H1 (cell line): ENCODE measurements at regions not wholly inside any gene's neighbourhood (a gene's known extent, or its start where the extent isn't known, plus 50 kb on each side); places are given as distances from the start of the nearest gene placed in this dataset.

Experiments used
- CTCF ChIA-PET: fragments of 300-600 bp; sonication (Branson Sonifier 250); formaldehyde crosslinking; loops from one replicate; lab custom pipeline; 2021; ENCODE audit not compliant: partially characterized antibody; lab: Charles Lee
- POLR2A ChIA-PET: fragments of 300-600 bp; sonication (Branson Sonifier 250); formaldehyde crosslinking; loops from one replicate; lab custom pipeline; 2021; ENCODE audit warnings: inconsistent platforms; ENCODE audit not compliant: partially characterized antibody; lab: Charles Lee
- DNase-seq, 2 experiments: peaks; one replicate each; pipeline versions ENCODE4 v3.0.0 to v3.0.0-alpha.2; 2010 to 2022; ENCODE audit warnings: low spot score in 2 of 2, low read depth in 1 of 2, mixed read lengths in 1 of 2
- FAIRE-seq: peaks from 2 replicates; lab custom pipeline; 2011; peaks lifted over from hg19 to GRCh38; lab: Jason Lieb, UNC
- H2AFZ ChIP-seq: 2 replicates; pipeline ENCODE4 v1.8.1; 2012; ENCODE audit warnings: low read length, inconsistent platforms
- H2AK5ac ChIP-seq: 2 replicates; pipeline ENCODE4 v1.6.1; 2013; ENCODE audit warnings: low read depth, low read length
- H2BK120ac ChIP-seq: replicated peaks from 2 replicates; pipeline ENCODE3; 2013; ENCODE audit warnings: low read depth, low read length, inconsistent platforms
- H2BK12ac ChIP-seq: 2 replicates; pipeline ENCODE4 v1.6.1; 2013; ENCODE audit warnings: low read depth, low read length
- H2BK15ac ChIP-seq: 2 replicates; pipeline ENCODE4 v1.6.1; 2013; ENCODE audit warnings: low read length
- H2BK20ac ChIP-seq: 2 replicates; pipeline ENCODE4 v1.6.1; 2013; ENCODE audit warnings: low read length
- H2BK5ac ChIP-seq: 2 replicates; pipeline ENCODE4 v1.6.1; 2013; ENCODE audit warnings: low read depth, low read length
- H3K14ac ChIP-seq: 2 replicates; pipeline ENCODE4 v1.6.1; 2013; ENCODE audit warnings: inconsistent platforms; ENCODE audit not compliant: insufficient read length
- H3K18ac ChIP-seq: 2 replicates; pipeline ENCODE4 v1.6.1; 2013; ENCODE audit warnings: low read length; ENCODE audit errors: extremely low read depth
- H3K23ac ChIP-seq: 2 replicates; pipeline ENCODE4 v1.6.1; 2013; ENCODE audit warnings: inconsistent platforms; ENCODE audit not compliant: insufficient read length
- H3K23me2 ChIP-seq: 2 replicates; pipeline ENCODE4 v1.6.1; 2013; ENCODE audit warnings: low read depth, low read length
- H3K27ac ChIP-seq: 2 replicates; pipeline ENCODE4 v1.6.1; 2011; ENCODE audit warnings: low read depth, low read length, inconsistent platforms
- H3K27me3 ChIP-seq, 4 experiments: replicated peaks in 1 of 4; 1 replicate in 1 of 4; 2 replicates in 3 of 4; pipeline versions ENCODE4 v1.6.1 to v1.8.1; 2011 to 2013; ENCODE audit warnings: low read length in 3 of 4, mild to moderate bottlenecking in 3 of 4, inconsistent platforms in 2 of 4, mixed read lengths in 2 of 4, moderate library complexity in 1 of 4; ENCODE audit not compliant: control insufficient read depth in 3 of 4, insufficient read depth in 3 of 4; ENCODE audit errors: extremely low read depth in 1 of 4
- H3K36me3 ChIP-seq, 4 experiments: 2 replicates each; pipeline versions ENCODE4 v1.6.1 to v1.8.1; 2011 to 2013; ENCODE audit warnings: mild to moderate bottlenecking in 4 of 4, low read length in 3 of 4, moderate library complexity in 2 of 4, control low read depth in 1 of 4, inconsistent platforms in 1 of 4; ENCODE audit not compliant: insufficient read depth in 4 of 4, control insufficient read depth in 2 of 4
- H3K4ac ChIP-seq: replicated peaks from 2 replicates; pipeline ENCODE3; 2013; ENCODE audit warnings: low read length, low read depth, mixed read lengths, inconsistent platforms; ENCODE audit not compliant: insufficient read length
- H3K4me1 ChIP-seq, 4 experiments: replicated peaks in 1 of 4; 1 replicate in 1 of 4; 2 replicates in 3 of 4; pipeline versions ENCODE4 v1.6.1 to v1.8.1; 2011 to 2013; ENCODE audit warnings: low read length in 3 of 4, inconsistent platforms in 2 of 4, mixed read lengths in 1 of 4; ENCODE audit not compliant: insufficient read depth in 4 of 4, control insufficient read depth in 3 of 4
- H3K4me2 ChIP-seq, 2 experiments: 2 replicates each; pipeline versions ENCODE4 v1.6.1 to v1.8.1; 2011 to 2013; ENCODE audit warnings: low read depth in 2 of 2, low read length in 2 of 2, control low read depth in 1 of 2, inconsistent platforms in 1 of 2, mild to moderate bottlenecking in 1 of 2; ENCODE audit not compliant: insufficient read depth in 1 of 2
- H3K4me3 ChIP-seq, 4 experiments: fragments of 200-600, 300-600 bp in 1 of 4; sonication (generic), shearing (Covaris generic), sonication (Bioruptor Twin) in 1 of 4; 2 replicates each; pipeline versions ENCODE4 v1.5.1 to v1.8.1; 2011 to 2016; ENCODE audit warnings: low read length in 4 of 4, low read depth in 3 of 4, control low read depth in 2 of 4, inconsistent platforms in 2 of 4, mild to moderate bottlenecking in 2 of 4, mixed read lengths in 1 of 4, moderate library complexity in 1 of 4; ENCODE audit not compliant: insufficient read depth in 2 of 4; ENCODE audit errors: extremely low read depth in 1 of 4
- H3K56ac ChIP-seq: replicated peaks from 2 replicates; pipeline ENCODE3; 2013; ENCODE audit warnings: low read depth, mild to moderate bottlenecking, mixed read lengths, low read length, inconsistent platforms; ENCODE audit not compliant: insufficient read length
- H3K79me1 ChIP-seq: 2 replicates; pipeline ENCODE4 v1.6.1; 2013; ENCODE audit warnings: low read depth, low read length, control low read depth
- H3K79me2 ChIP-seq, 2 experiments: 2 replicates each; pipeline versions ENCODE4 v1.6.1 to v1.8.1; 2012 to 2013; ENCODE audit warnings: low read length in 2 of 2, mild to moderate bottlenecking in 2 of 2, inconsistent platforms in 1 of 2; ENCODE audit not compliant: insufficient read depth in 2 of 2, control insufficient read depth in 1 of 2
- H3K9ac ChIP-seq, 4 experiments: replicated peaks in 1 of 4; 1 replicate in 1 of 4; 2 replicates in 3 of 4; pipeline versions ENCODE4 v1.6.1 to v1.8.1; 2011 to 2013; ENCODE audit warnings: low read depth in 3 of 4, low read length in 3 of 4, control low read depth in 2 of 4, mild to moderate bottlenecking in 2 of 4, moderate library complexity in 2 of 4, inconsistent platforms in 1 of 4; ENCODE audit errors: extremely low read depth in 1 of 4
- H3K9me3 ChIP-seq, 2 experiments: 2 replicates each; pipeline versions ENCODE4 v1.6.1 to v1.8.1; 2012 to 2013; ENCODE audit warnings: mild to moderate bottlenecking in 2 of 2, moderate library complexity in 2 of 2, control low read depth in 1 of 2, inconsistent platforms in 1 of 2, low read depth in 1 of 2, low read length in 1 of 2, mixed read lengths in 1 of 2; ENCODE audit not compliant: insufficient read depth in 2 of 2
- H4K20me1 ChIP-seq, 2 experiments: replicated peaks in 1 of 2; 2 replicates each; pipeline versions ENCODE3 to v1.8.1; 2011 to 2013; ENCODE audit warnings: inconsistent platforms in 2 of 2, low read length in 2 of 2, mild to moderate bottlenecking in 1 of 2; ENCODE audit not compliant: insufficient read depth in 2 of 2, control insufficient read depth in 1 of 2
- H4K5ac ChIP-seq: 2 replicates; pipeline ENCODE4 v1.6.1; 2013; ENCODE audit warnings: low read length, low read depth, mixed read lengths, inconsistent platforms; ENCODE audit not compliant: insufficient read length
- H4K8ac ChIP-seq: 2 replicates; pipeline ENCODE4 v1.8.0; 2013; ENCODE audit warnings: mild to moderate bottlenecking, moderate library complexity, low read length, inconsistent platforms; ENCODE audit not compliant: insufficient read depth; ENCODE audit errors: extremely low read depth
- H4K91ac ChIP-seq: replicated peaks from 2 replicates; pipeline ENCODE3; 2013; ENCODE audit warnings: low read length, mixed read lengths, inconsistent platforms; ENCODE audit not compliant: insufficient read length
- CBX8 ChIP-seq: fragments of 300-800, 300-1000 bp; sonication (generic); IDR thresholded peaks from 2 replicates; pipeline ENCODE4 v1.7.1; 2016; ENCODE audit warnings: low read depth, low read length, borderline replicate concordance
- FOSL1 ChIP-seq: IDR thresholded peaks from 2 replicates; pipeline ENCODE4 v1.6.1; 2011; ENCODE audit warnings: mild to moderate bottlenecking, low read depth, low read length, moderate library complexity; ENCODE audit not compliant: insufficient read depth
- KDM1A ChIP-seq: fragments of 200-600, 300-600 bp; sonication (generic); IDR thresholded peaks from 2 replicates; pipeline ENCODE4 v1.7.1; 2016; ENCODE audit warnings: mild to moderate bottlenecking, low read length, borderline replicate concordance
- KDM4A ChIP-seq: IDR thresholded peaks from one replicate; pipeline ENCODE4 v1.7.1; 2012; ENCODE audit warnings: low read depth, mild to moderate bottlenecking, moderate library complexity, low read length, inconsistent platforms; ENCODE audit not compliant: severe bottlenecking
- KDM5A ChIP-seq: fragments of 200-600 bp; IDR thresholded peaks from 2 replicates; pipeline ENCODE4 v1.7.1; 2012; ENCODE audit warnings: mild to moderate bottlenecking, low read length, inconsistent platforms, mixed read lengths
- NRF1 ChIP-seq: IDR thresholded peaks from 2 replicates; pipeline ENCODE4 v1.6.1; 2011; ENCODE audit warnings: mild to moderate bottlenecking, low read depth, low read length, improper control_type of control experiment
- TAF7 ChIP-seq: optimal IDR thresholded peaks from 2 replicates; pipeline ENCODE3; 2011; ENCODE audit warnings: low read depth, mild to moderate bottlenecking, inconsistent platforms, low read length, moderate library complexity, borderline replicate concordance
- WGBS, 2 experiments: shearing (Covaris generic) in 1 of 2; methylation state at CpG; one replicate each; pipeline versions ENCODE4 v1.1.6 to v1.1.7; 2013 to 2015; ENCODE audit warnings: low lambda C conversion rate in 2 of 2, mixed read lengths in 2 of 2, inconsistent platforms in 1 of 2, low coverage in 1 of 2, missing lambda C conversion rate in 1 of 2; ENCODE audit not compliant: insufficient replicate concordance in 2 of 2, insufficient coverage in 1 of 2, insufficient read length in 1 of 2; ENCODE audit errors: extremely low coverage in 1 of 2, missing lambda C conversion rate in 1 of 2; 5-methylcytosine and 5-hydroxymethylcytosine counted together
- TF ChIP-seq, protein P1 (sequence below): IDR thresholded peaks from 2 replicates; pipeline ENCODE4 v1.6.1; 2011; ENCODE audit warnings: low read depth, mild to moderate bottlenecking, low read length; ENCODE audit not compliant: insufficient read depth

DNA sequence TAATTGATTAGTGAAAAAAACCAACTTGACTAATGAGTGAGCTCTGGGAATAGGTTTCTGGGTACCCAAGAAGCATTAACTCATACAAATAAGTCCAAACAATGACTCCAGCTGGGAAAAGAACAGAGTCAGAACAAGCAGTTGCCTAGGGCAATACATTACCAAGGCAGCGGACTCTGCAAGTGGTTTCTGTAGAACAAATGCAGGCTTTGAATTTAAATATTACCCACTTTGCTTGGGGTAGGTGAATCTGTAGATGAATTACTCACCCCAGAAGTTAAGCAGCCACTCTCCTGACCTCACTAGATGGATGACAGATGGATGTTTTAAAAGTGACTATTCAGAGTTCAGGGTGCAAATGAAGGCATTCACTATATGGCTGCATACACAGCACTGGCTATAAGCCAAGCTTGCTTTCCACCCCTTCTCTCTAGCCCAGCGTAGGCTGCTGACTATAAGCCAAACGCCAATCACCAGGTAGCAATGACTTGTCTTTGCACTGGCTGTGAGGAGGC, 73.1 kb upstream of the BHLHE40 start:
- no peaks in the 10 kb centered on the region for H3K79me2 ChIP-seq
- H4K91ac ChIP-seq: no peak overlapping the region
- H2AFZ ChIP-seq: no peak overlapping the region
- POLR2A ChIA-PET: interaction anchor here (1.1 to 1.6 kb wide), 2 partner anchors 9 to 82 kb away, joined by 3 read pairs; no protein-coding TSS in a partner anchor
- H3K27ac ChIP-seq: no peak overlapping the region
- H3K4me2 ChIP-seq: no peak overlapping the region
- no peak overlapping the region for H2BK15ac ChIP-seq
- H4K5ac ChIP-seq: no peak overlapping the region
- H4K8ac ChIP-seq: no peak overlapping the region
- no peak overlapping the region for H2BK120ac ChIP-seq
- WGBS, 2 experiments: 58% methylated on average over 3 of the region's 3 CpGs; no CpG with 5 or more reads in 1 of the 2 experiments
- H3K79me1 ChIP-seq: no peaks in the 10 kb centered on the region
- no peaks in the 10 kb centered on the region for H4K20me1 ChIP-seq
- CTCF ChIA-PET: interaction anchor here (0.7 to 2.6 kb wide), 7 partner anchors 11 to 569 kb away, joined by 3 to 12 read pairs (median 4); no protein-coding TSS in a partner anchor
- no peak overlapping the region for H3K23ac ChIP-seq
- DNase-seq (no peak), FAIRE-seq (no peak)
- no peak overlapping the region for H3K14ac ChIP-seq
- no peak overlapping the region for H3K56ac ChIP-seq
- H3K4me1 ChIP-seq: peaks cover 0 to 6% (median 2%) of the 10 kb centered on the region in 4 experiments; a peak in 3 of 7 replicates
- H3K27me3 ChIP-seq: no peaks in the 10 kb centered on the region; a peak in 1 of 7 replicates
- H3K4ac ChIP-seq: no peak overlapping the region
- no peak overlapping the region for H3K9ac ChIP-seq
- no peak overlapping the region for H3K4me3 ChIP-seq
- H2BK20ac ChIP-seq: no peak overlapping the region
- no peaks in the 10 kb centered on the region for H3K36me3 ChIP-seq
- H3K18ac ChIP-seq: no peak overlapping the region
- H3K23me2 ChIP-seq: no peaks in the 10 kb centered on the region
- H2BK5ac ChIP-seq: no peak overlapping the region
- H2AK5ac ChIP-seq: no peak overlapping the region
- no peaks in the 10 kb centered on the region for H3K9me3 ChIP-seq
- no peak overlapping the region for H2BK12ac ChIP-seq
- TF ChIP-seq, protein P1, sequence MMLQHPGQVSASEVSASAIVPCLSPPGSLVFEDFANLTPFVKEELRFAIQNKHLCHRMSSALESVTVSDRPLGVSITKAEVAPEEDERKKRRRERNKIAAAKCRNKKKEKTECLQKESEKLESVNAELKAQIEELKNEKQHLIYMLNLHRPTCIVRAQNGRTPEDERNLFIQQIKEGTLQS: no peak
- TF ChIP-seq CBX8: no peak
- TF ChIP-seq FOSL1: no peak
- no peak for TF ChIP-seq NRF1
- TF ChIP-seq TAF7: no peak
- no peak for TF ChIP-seq KDM4A
- no peak for TF ChIP-seq KDM5A
- TF ChIP-seq KDM1A: no peak
